Body of pancreas (tissue), 4 donors: ENCODE measurements at regions not wholly inside any gene's neighbourhood (a gene's known extent, or its start where the extent isn't known, plus 50 kb on each side); places are given as distances from the start of the nearest gene placed in this dataset.

ENCODE experiments used
- POLR2A ChIP-seq, 3 donors: fragments of 450-650 bp; IDR thresholded peaks; one replicate each; pipeline ENCODE4 v1.6.1; 2016; ENCODE audit warnings: antibody characterized with exemption in 3 of 3, mild to moderate bottlenecking in 2 of 3
- TF ChIP-seq, protein P1 (sequence below), 7 experiments: fragments of 450-650 bp in 4 of 7; fragments of 200-600 bp in 3 of 7; sonication (generic) in 3 of 7; IDR thresholded peaks; one replicate each; pipeline ENCODE4 v1.5.1; 2016 to 2019; ENCODE audit warnings: antibody characterized with exemption in 7 of 7

DNA sequence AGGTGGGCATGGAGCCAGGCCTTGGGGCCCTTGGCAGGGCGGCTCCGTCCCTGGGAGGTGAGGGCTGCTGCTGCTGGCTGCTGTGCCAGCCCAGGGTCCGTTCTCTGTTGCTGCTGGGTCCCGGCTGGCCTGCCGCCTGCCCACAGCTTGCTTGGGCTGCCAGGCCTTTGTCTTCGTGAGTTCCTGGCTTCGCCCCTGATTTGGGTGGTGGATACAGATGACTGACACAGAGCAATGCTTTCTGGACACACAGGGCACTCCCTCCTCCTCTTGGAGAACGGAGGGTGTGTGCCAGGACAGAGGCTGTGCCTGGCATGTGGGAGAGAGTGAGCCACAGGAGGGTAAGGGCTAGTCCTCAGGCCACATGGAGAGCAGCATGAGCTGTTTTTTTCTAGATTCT is 166.1 kb downstream of the MACROH2A1 start:
- TF ChIP-seq, protein P1, sequence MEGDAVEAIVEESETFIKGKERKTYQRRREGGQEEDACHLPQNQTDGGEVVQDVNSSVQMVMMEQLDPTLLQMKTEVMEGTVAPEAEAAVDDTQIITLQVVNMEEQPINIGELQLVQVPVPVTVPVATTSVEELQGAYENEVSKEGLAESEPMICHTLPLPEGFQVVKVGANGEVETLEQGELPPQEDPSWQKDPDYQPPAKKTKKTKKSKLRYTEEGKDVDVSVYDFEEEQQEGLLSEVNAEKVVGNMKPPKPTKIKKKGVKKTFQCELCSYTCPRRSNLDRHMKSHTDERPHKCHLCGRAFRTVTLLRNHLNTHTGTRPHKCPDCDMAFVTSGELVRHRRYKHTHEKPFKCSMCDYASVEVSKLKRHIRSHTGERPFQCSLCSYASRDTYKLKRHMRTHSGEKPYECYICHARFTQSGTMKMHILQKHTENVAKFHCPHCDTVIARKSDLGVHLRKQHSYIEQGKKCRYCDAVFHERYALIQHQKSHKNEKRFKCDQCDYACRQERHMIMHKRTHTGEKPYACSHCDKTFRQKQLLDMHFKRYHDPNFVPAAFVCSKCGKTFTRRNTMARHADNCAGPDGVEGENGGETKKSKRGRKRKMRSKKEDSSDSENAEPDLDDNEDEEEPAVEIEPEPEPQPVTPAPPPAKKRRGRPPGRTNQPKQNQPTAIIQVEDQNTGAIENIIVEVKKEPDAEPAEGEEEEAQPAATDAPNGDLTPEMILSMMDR (IDR thresholded peaks at IDR 0.05): no peak
- TF ChIP-seq POLR2A (IDR thresholded peaks at IDR 0.05): no peak
